H9 (cell line): ENCODE measurements at regions not wholly inside any gene's neighbourhood (a gene's known extent, or its start where the extent isn't known, plus 50 kb on each side); places are given as distances from the start of the nearest gene placed in this dataset.

Experiments
- DNase-seq: peaks from one replicate; pipeline ENCODE4 v3.0.0-alpha.2; 2017
- H2AFZ ChIP-seq: one replicate; pipeline ENCODE4 v1.6.1; 2013; ENCODE audit warnings: mild to moderate bottlenecking, low read length, control low read depth, moderate library complexity
- H2AK5ac ChIP-seq: 2 replicates; pipeline ENCODE4 v1.6.1; 2013; ENCODE audit warnings: low read length, control low read depth, mixed read lengths; ENCODE audit not compliant: insufficient read length
- H2BK120ac ChIP-seq: one replicate; pipeline ENCODE4 v1.6.1; 2013; ENCODE audit warnings: low read depth, mild to moderate bottlenecking, low read length, control low read depth, inconsistent platforms; ENCODE audit not compliant: poor library complexity, severe bottlenecking
- H2BK12ac ChIP-seq: 2 replicates; pipeline ENCODE4 v1.6.1; 2013; ENCODE audit warnings: low read length, control low read depth, mixed read lengths, low read depth; ENCODE audit not compliant: insufficient read length
- H2BK15ac ChIP-seq: 2 replicates; pipeline ENCODE4 v1.6.1; 2013; ENCODE audit warnings: low read depth, low read length, control low read depth
- H2BK20ac ChIP-seq: one replicate; pipeline ENCODE4 v1.6.1; 2013; ENCODE audit warnings: low read depth, mild to moderate bottlenecking, low read length, control low read depth, inconsistent platforms; ENCODE audit not compliant: poor library complexity, severe bottlenecking
- H2BK5ac ChIP-seq: 2 replicates; pipeline ENCODE4 v1.6.1; 2013; ENCODE audit warnings: low read length, control low read depth, mixed read lengths; ENCODE audit not compliant: insufficient read length
- H3K14ac ChIP-seq: 2 replicates; pipeline ENCODE4 v1.6.1; 2013; ENCODE audit warnings: low read length, control low read depth; ENCODE audit not compliant: insufficient read depth
- H3K18ac ChIP-seq: 2 replicates; pipeline ENCODE4 v1.6.1; 2013; ENCODE audit warnings: low read depth, mild to moderate bottlenecking, mixed read lengths, low read length, control low read depth; ENCODE audit not compliant: insufficient read length
- H3K23ac ChIP-seq: 2 replicates; pipeline ENCODE4 v1.6.1; 2013; ENCODE audit warnings: low read length, control low read depth, mixed read lengths, low read depth; ENCODE audit not compliant: insufficient read length
- H3K23me2 ChIP-seq: 2 replicates; pipeline ENCODE4 v1.6.1; 2013; ENCODE audit warnings: low read depth, mild to moderate bottlenecking, mixed read lengths, low read length, control low read depth; ENCODE audit not compliant: insufficient read length, poor library complexity, severe bottlenecking
- H3K27ac ChIP-seq: 2 replicates; pipeline ENCODE4 v1.5.1; 2013; ENCODE audit warnings: low read length, control low read depth, mixed read lengths, low read depth; ENCODE audit not compliant: insufficient read length
- H3K27me3 ChIP-seq: 2 replicates; pipeline ENCODE4 v1.6.1; 2013; ENCODE audit warnings: low read length, control low read depth, inconsistent platforms; ENCODE audit not compliant: insufficient read depth
- H3K4ac ChIP-seq: 2 replicates; pipeline ENCODE4 v1.6.1; 2013; ENCODE audit warnings: low read depth, mild to moderate bottlenecking, control low read depth, inconsistent platforms, low read length, moderate library complexity
- H3K4me1 ChIP-seq: 2 replicates; pipeline ENCODE4 v1.6.1; 2013; ENCODE audit warnings: low read length, control low read depth, inconsistent platforms; ENCODE audit not compliant: insufficient read depth
- H3K4me2 ChIP-seq: 2 replicates; pipeline ENCODE4 v1.6.1; 2013; ENCODE audit warnings: low read length, control low read depth, mixed read lengths; ENCODE audit not compliant: insufficient read length, insufficient read depth
- H3K56ac ChIP-seq: 2 replicates; pipeline ENCODE4 v1.6.1; 2013; ENCODE audit warnings: low read depth, mild to moderate bottlenecking, mixed read lengths, low read length, control low read depth; ENCODE audit not compliant: insufficient read length
- H3K79me1 ChIP-seq: 2 replicates; pipeline ENCODE4 v1.6.1; 2013; ENCODE audit warnings: low read depth, mild to moderate bottlenecking, moderate library complexity, low read length, control low read depth, inconsistent platforms; ENCODE audit not compliant: insufficient read depth, poor library complexity, severe bottlenecking
- H3K79me2 ChIP-seq: 2 replicates; pipeline ENCODE4 v1.6.1; 2013; ENCODE audit warnings: low read length, control low read depth, inconsistent platforms; ENCODE audit not compliant: insufficient read depth
- H3K9ac ChIP-seq: 2 replicates; pipeline ENCODE4 v1.6.1; 2013; ENCODE audit warnings: low read length, control low read depth, mixed read lengths; ENCODE audit not compliant: insufficient read length; ENCODE audit errors: extremely low read depth
- H3K9me3 ChIP-seq: one replicate; pipeline ENCODE4 v1.6.1; 2013; ENCODE audit warnings: low read depth, low read length, inconsistent platforms; ENCODE audit not compliant: control insufficient read depth
- H3T11ph ChIP-seq: one replicate; pipeline ENCODE4 v1.6.1; 2013; ENCODE audit warnings: mild to moderate bottlenecking, low read length, control low read depth, inconsistent platforms
- H4K20me1 ChIP-seq: one replicate; pipeline ENCODE4 v1.6.1; 2013; ENCODE audit not compliant: control insufficient read depth, insufficient read length, insufficient read depth
- H4K5ac ChIP-seq: 2 replicates; pipeline ENCODE4 v1.6.1; 2013; ENCODE audit warnings: low read depth, mild to moderate bottlenecking, mixed read lengths, low read length, control low read depth; ENCODE audit not compliant: insufficient read length
- H4K8ac ChIP-seq: replicated peaks from 2 replicates; pipeline ENCODE4 v1.6.1; 2013; ENCODE audit warnings: low read length, control low read depth, mixed read lengths, low read depth; ENCODE audit not compliant: insufficient read length
- H4K91ac ChIP-seq: 2 replicates; pipeline ENCODE4 v1.6.1; 2013; ENCODE audit warnings: low read depth, mild to moderate bottlenecking, moderate library complexity, mixed read lengths, low read length, control low read depth; ENCODE audit not compliant: insufficient read length
- H3K27ac Mint-ChIP-seq, 3 experiments: 2 replicates in 2 of 3; 3 replicates in 1 of 3; pipeline ENCODE4 v1.8.0; 2020 to 2021; ENCODE audit warnings: mixed read lengths in 3 of 3, mild to moderate bottlenecking in 1 of 3, moderate library complexity in 1 of 3
- H3K27me3 Mint-ChIP-seq: 2 replicates; pipeline ENCODE4 v1.8.0; 2021; ENCODE audit warnings: low read depth, mild to moderate bottlenecking, moderate library complexity, mixed read lengths
- H3K36me3 Mint-ChIP-seq, 3 experiments: 2 replicates in 2 of 3; 3 replicates in 1 of 3; pipeline ENCODE4 v1.8.0; 2020 to 2021; ENCODE audit warnings: low read depth in 3 of 3, mixed read lengths in 3 of 3; ENCODE audit not compliant: insufficient read depth in 1 of 3
- H3K4me1 Mint-ChIP-seq, 2 experiments: 2 replicates each; pipeline ENCODE4 v1.8.0; 2020; ENCODE audit warnings: mixed read lengths in 2 of 2
- H3K4me3 Mint-ChIP-seq, 2 experiments: 2 replicates in 1 of 2; 3 replicates in 1 of 2; pipeline ENCODE4 v1.8.0; 2020 to 2021; ENCODE audit warnings: mild to moderate bottlenecking in 2 of 2, mixed read lengths in 2 of 2, moderate library complexity in 1 of 2
- H3K9me3 Mint-ChIP-seq, 2 experiments: 2 replicates in 1 of 2; 3 replicates in 1 of 2; pipeline ENCODE4 v1.8.0; 2020; ENCODE audit warnings: mild to moderate bottlenecking in 2 of 2, mixed read lengths in 2 of 2, moderate library complexity in 1 of 2
- WGBS: extraction: QIAGEN DNeasy Blood & Tissue Kit; methylation state at CpG from one replicate; pipeline ENCODE4 v1.1.7; 2013; ENCODE audit warnings: missing lambda C conversion rate, low lambda C conversion rate, mixed read lengths; ENCODE audit not compliant: insufficient read length; ENCODE audit errors: extremely low coverage; 5-methylcytosine and 5-hydroxymethylcytosine counted together
- TF ChIP-seq, protein P1 (sequence below): fragments of 200-600 bp; sonication (generic); conservative IDR thresholded peaks from 3 replicates; pipeline ENCODE4 v1.8.0; 2021; ENCODE audit warnings: antibody characterized with exemption, mild to moderate bottlenecking

DNA sequence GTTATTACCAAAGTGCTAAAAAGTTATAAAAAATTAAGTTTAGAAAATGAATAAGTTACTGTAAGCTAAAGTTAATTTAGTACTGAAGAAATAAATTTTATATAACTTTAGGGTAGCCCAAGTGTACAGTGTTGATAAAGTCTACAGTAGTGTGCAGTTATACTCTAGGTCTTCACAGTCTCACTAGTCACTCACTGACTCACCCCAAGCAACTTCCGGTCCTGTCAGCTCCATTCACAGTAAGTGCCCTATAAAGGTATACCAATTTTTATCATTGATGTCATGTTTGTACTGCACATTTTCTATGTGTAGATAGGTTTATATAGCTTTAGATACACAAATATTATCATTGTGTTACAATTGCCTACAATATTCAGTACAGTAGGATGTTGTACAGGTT, 518.3 kb upstream of the PIK3C3 start:
- Histone ChIP-seq H3T11ph (no peak overlapping the region), H3K56ac (no peak overlapping the region), H3K9me3 (no peaks in the 10 kb centered on the region), H2BK15ac (no peak overlapping the region), H3K18ac (no peak overlapping the region), H4K8ac (no peak overlapping the region), H3K9ac (no peak overlapping the region), H4K20me1 (no peaks in the 10 kb centered on the region), H2BK120ac (no peak overlapping the region), H3K79me2 (no peaks in the 10 kb centered on the region), H2BK12ac (no peak overlapping the region), H3K4ac (no peak overlapping the region), H2AFZ (no peak overlapping the region), H4K5ac (no peak overlapping the region), H4K91ac (no peak overlapping the region), H3K27me3 (no peaks in the 10 kb centered on the region), H2BK20ac (no peak overlapping the region), H3K4me1 (no peaks in the 10 kb centered on the region), H3K23ac (no peak overlapping the region), H3K79me1 (no peaks in the 10 kb centered on the region), H2AK5ac (no peak overlapping the region), H3K27ac (no peak overlapping the region), H3K23me2 (no peaks in the 10 kb centered on the region), H3K4me2 (no peak overlapping the region), H3K14ac (no peak overlapping the region), H2BK5ac (no peak overlapping the region)
- Mint-ChIP-seq H3K27ac (no peak overlapping the region), H3K9me3 (peaks cover 4 to 9% of the 10 kb centered on the region in 2 experiments; a peak in 4 of 5 replicates), H3K27me3 (no peaks in the 10 kb centered on the region), H3K4me1 (no peaks in the 10 kb centered on the region), H3K4me3 (no peak overlapping the region), H3K36me3 (peaks cover 0 to 4% (median 2%) of the 10 kb centered on the region in 3 experiments; a peak in 5 of 7 replicates)
- WGBS = no CpG with 5 or more reads among the region's 1 CpG
- no peak for DNase-seq
- TF ChIP-seq, protein P1, sequence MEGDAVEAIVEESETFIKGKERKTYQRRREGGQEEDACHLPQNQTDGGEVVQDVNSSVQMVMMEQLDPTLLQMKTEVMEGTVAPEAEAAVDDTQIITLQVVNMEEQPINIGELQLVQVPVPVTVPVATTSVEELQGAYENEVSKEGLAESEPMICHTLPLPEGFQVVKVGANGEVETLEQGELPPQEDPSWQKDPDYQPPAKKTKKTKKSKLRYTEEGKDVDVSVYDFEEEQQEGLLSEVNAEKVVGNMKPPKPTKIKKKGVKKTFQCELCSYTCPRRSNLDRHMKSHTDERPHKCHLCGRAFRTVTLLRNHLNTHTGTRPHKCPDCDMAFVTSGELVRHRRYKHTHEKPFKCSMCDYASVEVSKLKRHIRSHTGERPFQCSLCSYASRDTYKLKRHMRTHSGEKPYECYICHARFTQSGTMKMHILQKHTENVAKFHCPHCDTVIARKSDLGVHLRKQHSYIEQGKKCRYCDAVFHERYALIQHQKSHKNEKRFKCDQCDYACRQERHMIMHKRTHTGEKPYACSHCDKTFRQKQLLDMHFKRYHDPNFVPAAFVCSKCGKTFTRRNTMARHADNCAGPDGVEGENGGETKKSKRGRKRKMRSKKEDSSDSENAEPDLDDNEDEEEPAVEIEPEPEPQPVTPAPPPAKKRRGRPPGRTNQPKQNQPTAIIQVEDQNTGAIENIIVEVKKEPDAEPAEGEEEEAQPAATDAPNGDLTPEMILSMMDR = no peak
